ENCODE measurements at regions not wholly inside any gene's neighbourhood (a gene's known extent, or its start where the extent isn't known, plus 50 kb on each side); places are given as distances from the start of the nearest gene placed in this dataset.

- no peak overlapping the region for H3K4me3 ChIP-seq (ENCODE audit: low read depth, low read length)
- no peak for DNase-seq (ENCODE audit: low read depth)
- TF ChIP-seq CTCF (IDR thresholded peaks at IDR 0.05; ENCODE audit: insufficient read depth, low read depth, low read length) = no peak
These were observed 179.0 kb downstream of the BCAS1 start for GRCh38 chr20:53891306-53891894.

- DNase-seq (ENCODE audit: low read depth) = no peak
- no peak for TF ChIP-seq CTCF (IDR thresholded peaks at IDR 0.05; ENCODE audit: insufficient read depth, low read depth, low read length)
- H3K4me3 ChIP-seq (ENCODE audit: low read depth, low read length) = no peak overlapping the region
These were observed 179.7 kb downstream of the BCAS1 start for GRCh38 chr20:53890443-53891305.

GRCh38 chr20:53889411-53890148 is 180.8 kb downstream of the BCAS1 start:
- DNase-seq (ENCODE audit: low read depth) = no peak
- TF ChIP-seq CTCF (IDR thresholded peaks at IDR 0.05; ENCODE audit: insufficient read depth, low read depth, low read length) = no peak

GRCh38 chr20:53888951-53889350 is 181.4 kb downstream of the BCAS1 start:
- H3K4me3 ChIP-seq (ENCODE audit: low read depth, low read length) = no peak overlapping the region
- no peak for TF ChIP-seq CTCF (IDR thresholded peaks at IDR 0.05; ENCODE audit: insufficient read depth, low read depth, low read length)
- no peak for DNase-seq (ENCODE audit: low read depth)

More at GRCh38 chr20:53889411-53890148, 180.8 kb downstream of the BCAS1 start:
- no peak overlapping the region for H3K4me3 ChIP-seq (ENCODE audit: low read depth, low read length)

- TF ChIP-seq CTCF (IDR thresholded peaks at IDR 0.05; ENCODE audit: insufficient read depth, low read depth, low read length) = no peak
- H3K4me3 ChIP-seq (ENCODE audit: low read depth, low read length) = no peak overlapping the region
- no peak for DNase-seq (ENCODE audit: low read depth)
These were observed 181.9 kb downstream of the BCAS1 start for GRCh38 chr20:53888510-53888909.

GRCh38 chr20:53887973-53888372 is 182.4 kb downstream of the BCAS1 start:
- H3K4me3 ChIP-seq (ENCODE audit: low read depth, low read length) = no peak overlapping the region
- no peak for DNase-seq (ENCODE audit: low read depth)
- no peak for TF ChIP-seq CTCF (IDR thresholded peaks at IDR 0.05; ENCODE audit: insufficient read depth, low read depth, low read length)

Data from fibroblast of villous mesenchyme (primary cell).